K562 (cell line): ENCODE measurements at regions not wholly inside any gene's neighbourhood (a gene's known extent, or its start where the extent isn't known, plus 50 kb on each side); places are given as distances from the start of the nearest gene placed in this dataset.

ENCODE experiments used
- BRF2 ChIP-seq: IDR thresholded peaks from 3 replicates; pipeline ENCODE4 v1.6.1; 2011; ENCODE audit warnings: borderline replicate concordance, mild to moderate bottlenecking; ENCODE audit not compliant: insufficient read length, insufficient read depth
- FOXO4 ChIP-seq: fragments of 450-650 bp; formaldehyde crosslinking; IDR thresholded peaks from 2 replicates; pipeline ENCODE4 v1.4.0; 2020; ENCODE audit warnings: mild to moderate bottlenecking, moderate library complexity
- FOXP4 ChIP-seq: sonication (generic); formaldehyde crosslinking; IDR thresholded peaks from 2 replicates; pipeline ENCODE4 v1.8.0; 2022; ENCODE audit warnings: mild to moderate bottlenecking, missing genetic modification reagents, borderline replicate concordance
- HLTF ChIP-seq: fragments of 450-650 bp; IDR thresholded peaks from 2 replicates; pipeline ENCODE4 v1.6.1; 2016
- HNRNPK ChIP-seq: fragments of 200-400 bp; formaldehyde crosslinking; IDR thresholded peaks from one replicate; pipeline ENCODE4 v1.6.1; 2018; ENCODE audit warnings: mild to moderate bottlenecking, low read depth, low read length; ENCODE audit not compliant: poor library complexity, severe bottlenecking
- MCM3 ChIP-seq: fragments of 450-650 bp; IDR thresholded peaks from 2 replicates; pipeline ENCODE4 v1.6.1; 2016
- MED1 ChIP-seq: sonication (generic); formaldehyde crosslinking; IDR thresholded peaks from 2 replicates; pipeline ENCODE4 v1.8.1; 2023; ENCODE audit warnings: missing genetic modification reagents, borderline replicate concordance
- PTBP1 ChIP-seq: fragments of 200-400 bp; formaldehyde crosslinking; IDR thresholded peaks from 2 replicates; pipeline ENCODE4 v1.6.1; 2017; ENCODE audit warnings: low read depth, low read length
- RREB1 ChIP-seq: fragments of 250-450 bp; sonication (Bioruptor Pico); IDR thresholded peaks from 2 replicates; pipeline ENCODE4 v1.4.0; 2020
- TAF7 ChIP-seq: fragments of 450-650 bp; IDR thresholded peaks from 2 replicates; pipeline ENCODE4 v1.6.1; 2016; ENCODE audit warnings: missing genetic modification characterization, missing compliant biosample characterization
- TGIF2 ChIP-seq: sonication (generic); formaldehyde crosslinking; IDR thresholded peaks from 2 replicates; pipeline ENCODE4 v1.8.1; 2022; ENCODE audit warnings: mild to moderate bottlenecking, missing genetic modification reagents, moderate library complexity
- THRAP3 ChIP-seq: fragments of 450-650 bp; IDR thresholded peaks from 2 replicates; pipeline ENCODE4 v1.6.1; 2016; ENCODE audit warnings: mild to moderate bottlenecking, inconsistent platforms, borderline replicate concordance
- ZBTB7A ChIP-seq: IDR thresholded peaks from 2 replicates; pipeline ENCODE4 v1.6.1; 2011; ENCODE audit warnings: low read depth, mild to moderate bottlenecking, low read length, moderate library complexity, borderline replicate concordance; ENCODE audit not compliant: control insufficient read depth
- ZNF124 ChIP-seq: sonication (generic); formaldehyde crosslinking; IDR thresholded peaks from 2 replicates; pipeline ENCODE4 v1.8.1; 2022; ENCODE audit warnings: missing genetic modification reagents
- ZNF133 ChIP-seq: fragments of 250-450 bp; sonication (Bioruptor Pico); IDR thresholded peaks from 2 replicates; pipeline ENCODE4 v1.4.0; 2020; ENCODE audit warnings: mild to moderate bottlenecking
- ZNF165 ChIP-seq: fragments of 250-450 bp; sonication (Bioruptor Pico); IDR thresholded peaks from 2 replicates; pipeline ENCODE4 v1.4.0; 2020; ENCODE audit warnings: borderline replicate concordance
- ZNF23 ChIP-seq: fragments of 250-450 bp; sonication (Bioruptor Pico); IDR thresholded peaks from 2 replicates; pipeline ENCODE4 v1.4.0; 2020; ENCODE audit warnings: mild to moderate bottlenecking
- ZNF507 ChIP-seq: conservative IDR thresholded peaks from 2 replicates; pipeline ENCODE4 v1.6.1; 2017; ENCODE audit warnings: missing genetic modification characterization, missing compliant biosample characterization
- ZNF75A ChIP-seq: fragments of 450-650 bp; formaldehyde crosslinking; IDR thresholded peaks from 2 replicates; pipeline ENCODE4 v1.4.0; 2020; ENCODE audit warnings: mild to moderate bottlenecking

GRCh38 chr6:15904651-15905376, 224.1 kb upstream of the MYLIP start (continued):
- no peak for TF ChIP-seq FOXP4 (CRISPR knock-in tag)
- peak; percentile 94 for TF ChIP-seq TAF7
- no peak for TF ChIP-seq HNRNPK
- peak; percentile 98 for TF ChIP-seq FOXO4 (CRISPR knock-in tag)
- TF ChIP-seq HLTF, result no peak
- peak; percentile 98 for TF ChIP-seq ZNF165 (CRISPR knock-in tag)
- TF ChIP-seq MED1 (CRISPR knock-in tag), result no peak
- peak; percentile 97 for TF ChIP-seq ZNF133 (CRISPR knock-in tag)
- TF ChIP-seq BRF2, result no peak
- peak; percentile 95 for TF ChIP-seq ZNF23 (CRISPR knock-in tag)
- TF ChIP-seq THRAP3, result no peak
- TF ChIP-seq MCM3, result no peak
- TF ChIP-seq ZNF124 (CRISPR knock-in tag), result no peak
- TF ChIP-seq ZNF507 (tag), result peak; percentile 73
- peak; percentile 91 for TF ChIP-seq ZNF75A (CRISPR knock-in tag)
- TF ChIP-seq TGIF2 (CRISPR knock-in tag), result no peak
- TF ChIP-seq ZBTB7A, result no peak
- TF ChIP-seq RREB1 (CRISPR knock-in tag), result peak; percentile 98
- no peak for TF ChIP-seq PTBP1
